Fibroblast of gingiva (primary cell): ENCODE measurements at regions not wholly inside any gene's neighbourhood (a gene's known extent, or its start where the extent isn't known, plus 50 kb on each side); places are given as distances from the start of the nearest gene placed in this dataset.

Source experiments
- DNase-seq: peaks from one replicate; pipeline ENCODE4 v3.0.0-alpha.2; 2011; ENCODE audit warnings: low read depth

DNA sequence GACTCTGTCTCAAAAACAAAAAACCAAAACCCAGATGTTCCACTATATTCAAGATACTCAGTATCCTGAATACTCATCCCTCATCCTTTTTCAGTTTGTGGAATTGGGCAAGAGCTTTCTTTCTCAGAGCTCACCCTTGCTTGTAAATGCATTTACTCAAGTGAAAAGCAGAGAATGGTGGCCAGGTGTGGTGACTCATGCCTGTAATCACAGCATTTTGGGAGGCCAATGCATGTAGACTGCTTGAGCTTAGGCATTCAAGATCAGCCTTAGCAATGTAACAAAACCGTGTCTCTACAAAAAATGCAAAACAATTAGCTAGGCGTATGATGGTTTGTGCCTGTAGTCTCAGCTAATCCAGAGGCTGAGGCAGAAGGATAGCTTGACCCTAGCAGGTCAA, 553.2 kb upstream of the AMELY start:
- peak; percentile 59 for DNase-seq

DNA sequence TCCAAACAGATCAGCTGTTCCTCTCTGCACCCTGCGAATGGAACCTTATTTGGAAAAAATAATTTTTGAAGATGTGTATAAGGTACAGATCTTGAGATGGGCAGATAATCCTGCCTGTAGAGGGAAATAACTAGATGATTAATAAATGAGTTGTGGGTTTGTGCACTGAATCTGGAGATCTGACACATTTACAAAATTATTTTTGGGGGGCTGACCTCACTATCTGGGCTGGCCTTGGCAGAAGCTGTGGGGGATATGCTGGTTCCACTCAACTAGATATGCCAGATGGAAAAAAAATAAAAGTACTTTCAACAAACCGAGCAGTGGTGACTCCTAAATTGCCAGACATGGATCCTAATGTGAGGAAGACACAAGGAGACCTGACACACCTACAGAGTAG, 552.2 kb upstream of the AMELY start:
- no peak for DNase-seq

DNA sequence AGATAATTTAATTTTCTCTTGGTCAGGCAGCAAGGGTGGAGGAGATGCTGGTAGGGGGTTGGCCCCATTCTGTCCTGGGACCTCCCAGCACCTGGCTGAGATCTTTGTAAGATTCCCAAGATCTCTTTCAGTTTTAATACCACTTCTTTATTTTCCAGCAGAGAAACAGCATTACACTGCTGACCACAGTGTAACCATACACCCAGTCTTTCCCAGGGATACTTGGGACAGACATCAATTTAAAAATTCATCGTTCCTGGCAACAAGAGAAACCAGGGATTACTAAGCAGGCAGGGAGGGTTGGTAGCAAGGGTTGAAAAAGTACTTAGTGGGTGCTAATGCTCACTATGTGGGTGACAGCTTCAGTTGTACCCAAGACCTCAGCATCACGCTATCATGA, 551.6 kb upstream of the AMELY start:
- peak; percentile 33 for DNase-seq

DNA sequence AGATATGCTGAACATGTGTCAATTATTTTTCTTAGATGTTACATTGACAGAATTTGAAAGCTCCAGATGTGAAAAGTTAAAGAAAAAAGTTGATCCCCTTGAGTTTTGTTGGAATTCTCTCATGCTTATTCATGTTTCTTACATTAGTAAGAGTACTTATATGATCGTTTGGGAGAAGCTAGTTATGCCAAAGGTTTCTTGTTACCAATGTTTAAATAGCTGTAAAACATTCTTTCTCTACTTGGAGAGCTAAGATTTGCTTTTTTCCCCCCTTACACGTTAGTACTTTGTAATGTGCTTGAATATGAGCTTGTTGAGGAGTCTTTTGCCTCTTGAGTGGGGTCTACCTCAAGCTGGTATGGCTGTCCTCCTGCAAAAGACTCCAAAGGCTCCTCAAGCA, 551.1 kb upstream of the AMELY start:
- DNase-seq = peak; percentile 73

DNA sequence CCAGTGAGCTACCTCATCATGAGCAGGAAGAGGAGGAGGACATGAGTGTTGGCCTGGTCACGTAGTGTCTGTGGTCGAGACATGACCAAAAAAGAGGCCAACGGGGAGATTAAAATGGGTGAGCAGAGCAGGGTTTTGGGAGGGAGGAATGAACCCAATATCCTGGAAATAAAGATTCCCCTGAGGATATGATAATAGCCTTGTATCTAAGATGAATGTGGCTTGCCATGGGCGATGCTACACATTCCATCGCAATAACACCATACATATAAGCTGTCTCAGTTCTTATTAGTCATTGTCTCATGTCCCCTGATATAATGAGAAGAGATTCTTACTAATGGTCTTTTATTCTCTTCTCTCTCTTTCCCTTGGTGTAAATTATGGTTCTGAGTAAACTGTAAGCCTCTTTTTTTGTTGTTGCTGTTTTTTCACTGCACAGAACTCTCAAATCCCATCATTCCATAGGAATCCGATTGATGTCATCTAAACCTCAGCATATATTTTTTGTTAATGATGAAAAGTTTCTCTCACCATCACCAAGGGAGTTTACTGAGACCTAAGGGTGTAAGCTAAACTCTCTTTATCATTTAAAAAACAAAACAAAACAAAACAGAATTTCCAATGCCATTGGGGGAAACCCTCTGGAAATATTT, 550.4 kb upstream of the AMELY start:
- DNase-seq = peak; percentile 56

DNA sequence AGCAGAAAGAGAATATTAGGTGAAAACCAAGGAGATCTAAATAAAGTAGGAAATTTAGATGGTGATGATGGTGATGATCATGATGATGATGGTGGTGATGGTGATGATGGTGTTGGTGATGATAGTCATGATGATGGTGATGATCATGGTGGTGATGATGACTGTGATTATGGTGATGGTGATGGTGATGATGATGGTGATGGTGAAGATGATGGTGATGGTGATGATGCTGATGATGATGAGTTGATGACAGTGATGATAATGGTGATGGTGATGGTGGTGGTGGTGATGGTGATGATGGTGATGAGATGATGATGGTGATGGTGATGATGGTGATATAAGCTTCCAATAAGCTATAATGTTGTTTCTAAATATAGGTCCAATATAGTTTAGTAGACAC, 548.2 kb upstream of the AMELY start:
- DNase-seq = no peak

DNA sequence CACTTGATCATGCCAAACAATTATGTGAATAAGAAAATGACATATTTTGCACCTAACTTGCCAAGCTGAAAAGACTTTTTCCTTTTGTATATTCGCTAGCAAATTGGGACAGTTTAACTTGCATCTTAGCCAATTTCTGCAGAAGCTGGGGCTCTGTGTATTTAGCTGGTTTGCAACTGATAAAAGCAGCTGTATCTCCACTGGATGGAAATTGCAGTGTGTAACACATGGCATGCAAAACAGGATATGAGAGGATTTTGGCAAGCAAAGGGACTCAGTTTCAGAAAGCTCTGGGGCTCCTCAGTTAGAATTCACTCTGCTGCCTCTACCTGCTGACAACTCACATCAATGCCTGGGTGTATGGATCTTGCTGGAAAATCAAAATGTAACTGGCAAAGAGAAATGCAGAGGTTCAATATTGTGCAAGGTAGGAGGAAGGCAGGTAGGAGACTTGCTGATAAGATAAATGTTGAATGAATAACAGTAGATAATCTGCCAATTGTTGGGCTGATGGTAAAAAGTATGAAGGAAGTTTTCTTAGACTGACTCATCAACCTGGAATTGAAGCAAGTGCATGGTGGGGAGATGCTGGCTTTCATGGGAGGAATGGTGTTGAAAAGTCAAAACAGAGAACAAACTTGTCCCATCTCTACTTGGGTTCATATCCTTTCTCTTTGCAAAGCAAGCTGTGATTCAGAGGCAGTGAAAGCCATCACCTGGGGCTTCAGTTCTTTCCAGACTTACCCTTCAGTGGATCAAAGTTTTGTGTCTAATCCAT, 546.9 kb upstream of the AMELY start:
- peak; percentile 61 for DNase-seq

DNA sequence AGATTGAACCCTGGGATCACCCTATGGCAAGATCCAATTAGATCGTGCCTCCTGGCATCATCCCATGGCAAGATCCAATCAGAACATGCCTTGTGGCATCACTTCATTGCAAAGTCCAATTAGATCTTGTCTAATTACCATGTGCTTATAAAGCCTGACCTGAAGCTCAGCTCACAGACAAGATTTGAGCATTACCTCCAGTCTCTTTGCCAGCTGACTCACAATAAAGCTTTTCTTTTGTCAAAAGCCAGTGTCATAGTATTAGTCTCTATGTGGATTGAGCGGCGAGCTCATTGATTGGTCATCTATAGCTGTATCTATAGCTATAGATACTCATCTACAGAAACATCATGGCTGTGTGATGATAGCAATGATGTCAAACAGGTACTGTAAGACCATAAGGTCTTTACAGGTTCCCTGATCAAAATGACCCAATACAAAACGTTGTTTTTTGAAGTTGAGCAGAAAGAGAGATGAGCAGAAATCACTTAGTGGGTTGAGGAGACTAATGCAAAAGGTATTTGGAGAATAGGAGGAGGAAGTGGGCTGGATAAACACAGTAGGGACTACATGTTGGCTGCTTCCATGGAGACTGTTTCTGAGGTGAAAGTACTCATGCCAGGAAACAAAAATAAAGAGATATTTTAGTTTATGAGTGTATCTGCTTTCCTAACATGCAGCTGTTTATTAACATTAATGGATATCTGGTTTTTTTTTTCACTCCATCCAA, 545.9 kb upstream of the AMELY start:
- DNase-seq = peak; percentile 75

DNA sequence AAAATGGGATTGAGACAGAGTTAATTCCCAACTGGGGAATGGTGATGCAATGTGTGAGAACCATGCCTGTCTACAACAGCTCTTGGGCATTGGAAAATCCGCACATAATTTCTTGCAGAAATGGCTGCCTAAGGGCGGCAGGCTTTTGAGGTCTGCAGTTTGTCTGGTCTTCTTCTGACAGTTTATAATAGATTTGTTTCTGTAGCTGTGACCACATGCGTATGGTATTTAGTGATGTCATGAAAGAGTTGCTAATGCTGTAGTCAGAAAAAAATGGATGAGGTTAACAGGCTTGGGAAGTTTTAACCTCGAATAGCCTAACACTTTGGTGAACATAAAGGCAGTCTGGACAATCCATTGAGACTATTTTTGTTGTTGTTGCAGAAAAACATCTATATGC, 544.1 kb upstream of the AMELY start:
- DNase-seq = peak; percentile 52

DNA sequence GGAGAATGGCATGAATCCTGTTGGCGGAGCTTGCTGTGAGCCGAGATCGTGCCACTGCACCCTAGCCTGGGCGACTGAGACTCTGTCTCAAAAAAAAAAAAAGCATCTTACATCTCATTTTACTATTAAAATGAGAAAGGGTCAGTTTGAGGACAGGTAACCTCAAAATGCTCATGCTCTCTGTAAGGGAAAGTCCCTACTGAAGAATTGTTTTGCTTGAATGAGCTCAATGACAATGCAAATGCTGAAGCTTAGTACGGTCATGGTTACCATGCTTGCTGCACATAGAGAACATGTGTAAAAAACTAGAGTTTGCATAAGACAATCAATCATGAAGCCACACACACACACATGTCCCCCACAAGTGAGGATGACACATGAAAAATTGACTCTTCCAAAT, 541.8 kb upstream of the AMELY start:
- DNase-seq = no peak

DNA sequence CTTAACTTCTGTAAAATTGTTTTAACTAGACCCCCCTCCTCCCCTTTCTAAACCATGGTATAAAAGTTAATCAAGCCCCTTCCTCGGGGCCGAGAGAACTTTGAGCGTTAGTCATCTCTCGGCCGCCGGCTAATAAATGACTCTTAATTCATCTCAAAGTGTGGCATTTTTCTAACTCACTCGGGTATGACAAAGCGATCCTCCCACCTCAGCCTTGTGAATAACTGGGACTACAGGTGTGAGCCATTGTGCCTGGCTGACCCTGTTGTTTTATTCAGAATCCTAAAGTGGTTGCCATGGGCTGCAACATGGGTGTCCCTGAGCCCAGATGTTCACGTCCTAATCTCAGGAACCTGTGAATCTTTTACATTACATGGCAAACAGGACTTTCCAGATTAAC, 540.7 kb upstream of the AMELY start:
- no peak for DNase-seq

DNA sequence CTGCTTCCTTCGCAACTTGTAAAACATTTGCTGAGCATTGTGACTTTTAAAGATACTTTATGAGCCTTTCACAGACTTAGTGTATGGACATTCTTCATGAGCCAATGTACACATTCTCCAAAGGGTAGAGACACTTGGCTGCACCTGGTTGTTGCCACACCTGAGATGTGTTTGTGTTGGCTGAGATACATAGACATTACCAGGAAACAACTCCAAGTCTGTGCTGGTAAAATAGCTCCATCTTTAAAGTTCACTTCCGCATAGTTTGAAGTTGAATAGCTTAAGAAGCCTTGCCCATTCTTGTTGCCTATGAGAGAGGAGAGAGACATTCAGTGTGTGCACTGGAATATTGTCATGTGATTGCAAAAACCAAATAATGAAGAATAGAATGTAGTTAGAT, 538.3 kb upstream of the AMELY start:
- DNase-seq = no peak

DNA sequence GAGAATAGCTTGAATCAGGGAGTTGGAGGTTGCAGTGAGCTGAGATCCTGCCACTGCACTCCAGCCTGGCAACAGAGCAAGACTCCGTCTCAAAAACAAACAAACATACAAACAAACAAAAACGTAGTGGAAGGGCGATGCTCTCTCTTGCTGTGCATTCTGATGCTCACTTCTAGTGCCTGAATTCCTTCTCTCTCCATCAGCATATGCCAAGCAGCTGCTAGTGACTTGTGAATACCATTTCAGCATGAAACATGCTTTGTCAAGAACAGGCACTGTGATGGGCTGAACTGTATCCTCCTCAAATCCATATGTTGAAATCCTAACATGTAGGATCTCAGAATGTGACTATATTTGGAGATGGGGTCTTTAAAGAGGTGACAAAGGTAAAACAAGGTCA, 537.1 kb upstream of the AMELY start:
- DNase-seq = peak; percentile 59

DNA sequence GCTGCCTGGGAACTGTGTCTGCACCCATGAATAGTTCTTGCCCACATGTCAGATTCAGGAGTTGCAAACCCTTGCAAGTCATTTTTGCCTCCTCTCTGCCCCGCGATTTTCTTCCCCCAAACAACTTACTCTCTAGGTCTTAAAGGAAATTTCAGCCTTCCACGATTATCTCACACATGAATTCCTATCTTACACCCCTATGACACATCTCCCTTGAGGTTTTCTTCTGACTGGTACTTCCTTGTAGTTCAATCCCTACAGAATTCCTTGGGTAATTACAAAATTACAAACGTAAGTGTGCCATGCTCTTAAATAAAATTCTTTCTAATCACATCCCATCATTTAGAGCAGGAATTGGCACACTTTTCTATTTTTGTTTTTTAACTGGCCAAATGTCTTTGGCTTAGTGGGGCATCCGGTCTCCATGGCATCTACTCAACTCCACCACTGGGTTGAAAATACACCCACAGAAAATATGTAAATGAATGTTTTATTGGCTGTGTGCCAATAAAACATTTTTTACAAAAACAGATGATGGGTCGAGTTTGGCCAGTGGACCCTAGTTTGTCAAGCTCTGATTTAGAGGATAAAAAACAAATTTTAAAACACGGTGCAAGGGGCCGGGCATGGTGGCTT, 536.4 kb upstream of the AMELY start:
- DNase-seq = peak; percentile 80

DNA sequence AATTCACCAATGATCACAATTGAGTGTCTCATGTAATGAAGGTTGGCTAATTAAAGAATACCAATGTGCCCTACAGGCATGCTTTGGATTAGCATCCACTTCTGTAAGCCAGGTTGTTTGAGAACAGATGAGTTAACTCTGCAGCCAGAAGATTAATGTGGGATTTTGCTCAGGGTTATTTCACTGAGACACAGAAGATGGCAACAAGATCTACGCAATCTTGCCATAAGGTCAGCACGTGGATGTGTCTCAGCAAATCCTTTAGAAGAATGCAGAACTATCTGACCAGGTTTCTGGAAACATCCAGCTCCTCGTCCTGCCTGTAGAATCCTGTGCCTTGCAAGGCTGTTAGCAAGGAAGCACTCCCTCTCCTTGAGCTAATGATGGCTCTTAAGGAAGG, 532.6 kb upstream of the AMELY start:
- DNase-seq = no peak

DNA sequence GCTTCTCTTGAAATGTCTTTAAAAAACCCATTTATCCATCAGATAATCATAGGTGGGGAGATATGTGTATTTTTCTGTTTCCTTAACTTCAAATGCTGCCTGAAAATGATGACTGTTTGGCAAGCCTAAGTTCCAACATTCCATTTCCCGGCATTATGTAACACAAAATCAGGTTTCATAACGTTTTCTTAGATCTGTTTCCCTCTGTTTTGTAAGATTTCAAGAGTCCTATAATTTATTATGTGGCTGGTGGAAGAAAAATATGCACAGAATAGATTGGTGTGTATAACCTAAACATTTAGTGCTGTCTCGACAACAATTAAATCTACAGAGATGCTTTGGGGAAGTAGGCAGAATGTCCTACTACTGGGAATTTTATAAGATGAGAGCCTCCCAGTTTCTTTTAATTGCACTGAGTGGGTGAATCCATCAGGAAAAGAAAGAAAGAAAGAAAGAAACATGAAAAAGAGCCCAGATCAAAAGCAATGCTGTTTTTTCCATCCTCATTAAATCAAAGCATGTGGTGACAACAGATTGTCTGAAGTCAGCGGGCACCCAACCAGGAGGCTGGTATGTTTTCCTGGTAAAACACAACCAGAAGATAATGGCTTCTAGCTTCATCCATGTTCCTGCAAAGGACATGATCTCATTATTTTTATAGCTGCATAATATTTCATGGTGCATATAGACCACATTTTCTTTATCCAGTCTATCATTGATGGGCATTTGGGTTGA, 529.4 kb upstream of the AMELY start:
- DNase-seq = no peak

DNA sequence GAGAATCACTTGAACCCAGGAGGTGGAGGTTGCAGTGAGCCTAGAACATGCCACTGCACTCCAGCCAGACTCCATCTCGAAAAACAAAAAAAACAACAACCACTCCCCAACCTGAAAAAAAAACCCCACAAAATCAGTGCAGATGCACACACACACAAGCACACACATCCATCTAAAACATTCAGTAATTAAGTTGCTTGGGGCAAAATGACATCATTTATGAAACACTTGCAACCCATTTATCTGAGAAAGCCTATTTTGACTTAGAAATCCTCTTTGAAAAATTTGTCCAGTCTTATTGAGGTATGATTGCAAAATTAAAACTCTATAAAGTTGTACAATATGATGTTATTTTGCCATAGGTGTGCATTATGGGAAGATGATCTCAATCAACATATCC, 525.5 kb upstream of the AMELY start:
- no peak for DNase-seq

DNA sequence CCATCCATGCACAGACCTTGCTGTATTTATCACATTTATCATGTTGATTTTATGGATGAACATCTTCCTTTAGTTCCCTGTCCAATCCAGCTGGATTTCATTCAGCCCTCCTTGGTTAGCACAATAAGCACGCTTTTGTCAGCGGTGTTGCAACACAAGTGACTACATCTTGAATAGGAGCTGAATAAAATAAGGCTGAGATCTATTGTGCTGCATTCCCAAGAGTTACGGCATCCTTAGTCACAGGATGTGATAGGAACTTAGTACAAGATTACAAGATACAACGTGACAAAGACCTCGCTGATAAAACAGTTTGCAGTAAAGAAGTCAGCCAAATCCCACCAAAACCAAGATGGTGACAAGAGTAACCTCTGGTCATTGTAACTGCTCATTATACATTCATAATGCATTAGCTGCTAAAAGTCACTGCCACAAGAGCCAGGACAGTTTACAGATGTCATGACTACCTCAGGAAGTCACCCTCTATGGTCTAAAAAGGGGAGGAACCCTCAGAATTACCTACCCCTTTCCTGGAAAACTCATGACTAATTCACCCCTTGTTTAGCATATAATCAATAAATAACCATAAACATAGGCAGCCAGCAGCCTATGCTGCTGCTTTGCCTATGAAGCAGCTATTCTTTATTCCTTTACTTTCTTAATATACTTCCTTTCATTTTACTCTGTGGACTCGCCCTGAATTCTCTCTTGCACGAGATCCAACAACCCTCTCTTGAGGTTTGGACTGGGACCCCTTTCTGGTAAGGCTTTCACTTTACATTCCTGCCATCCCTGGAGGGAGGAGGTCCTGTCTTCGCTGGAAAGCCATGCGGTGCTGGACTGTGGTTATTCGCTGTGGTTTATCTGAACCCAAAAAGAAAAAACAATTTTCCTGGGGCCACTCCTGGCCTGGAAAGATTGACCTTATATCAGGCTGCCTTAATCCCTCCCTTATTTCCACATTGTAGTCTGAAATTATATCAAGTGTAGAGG, 522.6 kb upstream of the AMELY start:
- peak; percentile 88 for DNase-seq

DNA sequence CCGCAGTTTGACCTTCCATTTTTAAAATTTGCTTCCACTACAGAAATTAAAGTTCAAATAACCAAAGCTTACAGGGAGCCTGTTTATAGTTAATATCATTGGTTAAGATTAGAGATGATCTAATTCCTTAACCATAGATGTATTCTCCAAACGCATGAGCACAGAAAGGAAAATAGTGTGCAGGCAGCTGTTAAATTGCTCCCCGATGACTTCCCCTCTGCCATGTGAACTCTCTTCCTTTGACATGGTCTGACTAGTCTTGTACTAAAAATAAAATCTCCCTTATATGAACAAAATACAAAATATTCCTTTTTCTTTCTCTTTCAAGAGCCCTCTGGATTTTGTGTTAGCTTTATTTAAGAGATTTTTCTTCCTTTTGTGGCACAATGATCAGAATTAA, 507.6 kb upstream of the AMELY start:
- DNase-seq = no peak

DNA sequence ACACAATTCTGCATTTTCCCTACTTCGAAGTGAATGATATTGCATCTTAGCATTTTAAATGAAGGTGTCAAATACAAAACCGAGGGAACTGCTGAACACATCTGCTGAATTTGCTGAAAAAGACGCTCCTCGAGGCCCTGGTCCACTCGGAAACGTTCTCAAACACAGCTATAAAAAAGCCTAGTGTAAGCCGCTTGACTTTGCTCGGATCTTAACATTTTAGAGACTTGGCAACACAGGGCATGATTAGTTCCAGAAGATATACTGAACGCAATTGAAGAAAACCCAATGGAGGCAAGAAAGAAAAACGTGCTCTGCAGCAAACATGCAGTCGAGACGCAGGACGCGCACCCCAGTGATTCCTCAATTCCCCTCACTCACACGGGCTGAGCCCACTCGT, 506.4 kb upstream of the AMELY start:
- DNase-seq = no peak

DNA sequence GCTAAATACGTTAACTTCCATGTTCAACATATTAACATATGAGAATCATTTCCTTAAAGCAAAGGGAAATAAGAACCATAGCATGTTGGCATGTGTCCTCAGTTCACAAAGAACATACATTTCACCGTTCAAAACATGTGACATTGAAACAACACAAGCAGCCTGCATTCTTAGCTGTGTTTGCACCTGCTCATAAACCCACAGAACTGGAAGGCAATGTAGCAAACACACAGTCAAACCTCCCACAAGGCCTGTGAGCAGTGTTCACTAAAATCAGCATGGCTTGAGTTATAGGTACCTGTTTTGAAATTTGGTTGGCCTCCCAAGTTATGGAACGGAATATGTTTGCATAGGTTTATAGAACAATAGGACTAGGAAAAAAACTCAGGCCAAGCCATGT, 504.9 kb upstream of the AMELY start:
- no peak for DNase-seq
